B cell (primary cell): ENCODE measurements at regions not wholly inside any gene's neighbourhood (a gene's known extent, or its start where the extent isn't known, plus 50 kb on each side); places are given as distances from the start of the nearest gene placed in this dataset.

Source experiments
- EZH2 ChIP-seq: IDR thresholded peaks from 2 replicates; pipeline ENCODE4 v1.6.1; 2012; ENCODE audit warnings: borderline replicate concordance, low read depth, mild to moderate bottlenecking, moderate library complexity, low read length; ENCODE audit not compliant: insufficient read depth, poor library complexity, severe bottlenecking
- TF ChIP-seq, protein P1 (sequence below): fragments of 200-600 bp; IDR thresholded peaks from one replicate; pipeline ENCODE4 v1.8.0; 2022; ENCODE audit warnings: antibody characterized with exemption, mild to moderate bottlenecking

DNA sequence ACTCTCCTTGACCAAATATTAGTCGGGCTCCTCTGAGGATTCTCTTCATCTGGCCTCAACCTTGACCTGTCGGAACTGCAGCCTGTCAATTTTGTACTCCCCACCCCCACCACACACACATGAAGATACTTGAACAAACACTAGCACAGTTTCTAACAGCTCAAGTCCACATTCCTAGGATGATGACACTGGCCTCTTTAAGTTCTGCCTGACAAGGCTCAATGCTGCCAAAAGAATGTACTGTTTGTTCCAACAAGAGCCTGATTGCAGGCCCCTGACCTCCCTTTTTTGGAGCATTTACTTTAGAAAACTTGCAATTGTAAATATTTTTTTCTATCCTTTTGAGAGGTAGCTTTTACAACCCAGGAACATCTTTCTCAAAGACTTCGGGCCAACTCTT is 169.2 kb upstream of the IRS2 start:
- TF ChIP-seq, protein P1, sequence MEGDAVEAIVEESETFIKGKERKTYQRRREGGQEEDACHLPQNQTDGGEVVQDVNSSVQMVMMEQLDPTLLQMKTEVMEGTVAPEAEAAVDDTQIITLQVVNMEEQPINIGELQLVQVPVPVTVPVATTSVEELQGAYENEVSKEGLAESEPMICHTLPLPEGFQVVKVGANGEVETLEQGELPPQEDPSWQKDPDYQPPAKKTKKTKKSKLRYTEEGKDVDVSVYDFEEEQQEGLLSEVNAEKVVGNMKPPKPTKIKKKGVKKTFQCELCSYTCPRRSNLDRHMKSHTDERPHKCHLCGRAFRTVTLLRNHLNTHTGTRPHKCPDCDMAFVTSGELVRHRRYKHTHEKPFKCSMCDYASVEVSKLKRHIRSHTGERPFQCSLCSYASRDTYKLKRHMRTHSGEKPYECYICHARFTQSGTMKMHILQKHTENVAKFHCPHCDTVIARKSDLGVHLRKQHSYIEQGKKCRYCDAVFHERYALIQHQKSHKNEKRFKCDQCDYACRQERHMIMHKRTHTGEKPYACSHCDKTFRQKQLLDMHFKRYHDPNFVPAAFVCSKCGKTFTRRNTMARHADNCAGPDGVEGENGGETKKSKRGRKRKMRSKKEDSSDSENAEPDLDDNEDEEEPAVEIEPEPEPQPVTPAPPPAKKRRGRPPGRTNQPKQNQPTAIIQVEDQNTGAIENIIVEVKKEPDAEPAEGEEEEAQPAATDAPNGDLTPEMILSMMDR: no peak
- no peak for TF ChIP-seq EZH2
